GM12878 (cell line): ENCODE measurements at regions not wholly inside any gene's neighbourhood (a gene's known extent, or its start where the extent isn't known, plus 50 kb on each side); places are given as distances from the start of the nearest gene placed in this dataset.

ENCODE experiments used
- ATAC-seq: fragments of 200-7000 bp; cut with Tn5 transposase; 3 replicates; pipeline ENCODE4 v1.9.1; 2020; ENCODE audit warnings: mild to moderate bottlenecking, moderate library complexity
- BruUV-seq: library from RNA; stranded (reverse); fragments of 400-500 nt; replicated peaks from 2 replicates; lab custom pipeline; 2021; lab: Mats Ljungman, UMichigan
- CTCF ChIA-PET: fragments of 300-600 bp; sonication (Branson Sonifier 250); formaldehyde crosslinking; extraction: SDS; loops from one replicate; lab custom pipeline; 2021; ENCODE audit warnings: inconsistent platforms; lab: Yijun Ruan, JAX
- POLR2A ChIA-PET: fragments of 350-600 bp; formaldehyde crosslinking; extraction: SDS; loops from one replicate; lab custom pipeline; 2021; ENCODE audit warnings: inconsistent platforms; lab: Charles Lee
- RAD21 ChIA-PET: fragments of 300-600 bp; sonication (Branson Sonifier 250); formaldehyde crosslinking; loops from one replicate; lab custom pipeline; 2023; ENCODE audit warnings: antibody characterized with exemption; ENCODE audit not compliant: unreplicated experiment; lab: Charles Lee
- SMC1A ChIA-PET: fragments of 300-600 bp; sonication (Branson Sonifier 250); formaldehyde crosslinking; loops from one replicate; lab custom pipeline; 2023; ENCODE audit not compliant: unreplicated experiment, uncharacterized antibody; lab: Charles Lee
- DNase-seq: peaks from one replicate; pipeline ENCODE4 v3.0.0-alpha.2; 2011; ENCODE audit warnings: low read depth, low spot score
- FAIRE-seq: peaks from 3 replicates; lab custom pipeline; 2011; peaks lifted over from hg19 to GRCh38; lab: Jason Lieb, UNC
- H2AFZ ChIP-seq: 2 replicates; pipeline ENCODE4 v1.6.0; 2011; ENCODE audit warnings: low read depth, low read length, control low read depth; ENCODE audit not compliant: control insufficient read depth
- H3K27ac ChIP-seq: 2 replicates; pipeline ENCODE4 v1.5.1; 2011; ENCODE audit warnings: control low read depth; ENCODE audit not compliant: control insufficient read depth, insufficient read depth
- H3K27me3 ChIP-seq, 2 experiments: replicated peaks in 1 of 2; 2 replicates each; pipeline versions ENCODE4 v1.6.0 to v1.6.1; 2011; ENCODE audit warnings: low read length in 1 of 2; ENCODE audit not compliant: control insufficient read depth in 2 of 2, insufficient read depth in 2 of 2
- H3K36me3 ChIP-seq, 2 experiments: 2 replicates each; pipeline ENCODE4 v1.5.1; 2011; ENCODE audit warnings: low read length in 1 of 2; ENCODE audit not compliant: control insufficient read depth in 2 of 2, insufficient read depth in 2 of 2
- H3K4me1 ChIP-seq: 2 replicates; pipeline ENCODE4 v1.6.1; 2011; ENCODE audit warnings: mild to moderate bottlenecking, low read length, moderate library complexity, mixed read lengths; ENCODE audit not compliant: control insufficient read depth, insufficient read depth
- H3K4me2 ChIP-seq: 2 replicates; pipeline ENCODE4 v1.6.0; 2011; ENCODE audit warnings: control low read depth; ENCODE audit not compliant: control insufficient read depth, insufficient read depth
- H3K4me3 ChIP-seq: fragments of 200-600 bp; sonication (generic); 2 replicates; pipeline ENCODE4 v1.5.1; 2016
- H3K79me2 ChIP-seq: 2 replicates; pipeline ENCODE4 v1.6.0; 2011; ENCODE audit warnings: low read length; ENCODE audit not compliant: control insufficient read depth, insufficient read depth
- H3K9ac ChIP-seq: 2 replicates; pipeline ENCODE4 v1.8.0; 2011; ENCODE audit warnings: low read length, control low read depth, mixed read lengths; ENCODE audit not compliant: control insufficient read depth, insufficient read depth
- H3K9me3 ChIP-seq: replicated peaks from 3 replicates; pipeline ENCODE4 v1.5.1; 2011; ENCODE audit warnings: mild to moderate bottlenecking, low read length; ENCODE audit not compliant: control insufficient read depth, insufficient read depth
- H4K20me1 ChIP-seq: 2 replicates; pipeline ENCODE4 v1.6.0; 2011; ENCODE audit not compliant: control insufficient read depth, insufficient read depth
- FOS ChIP-seq: IDR thresholded peaks from 3 replicates; pipeline ENCODE4 v1.6.1; 2011; ENCODE audit warnings: borderline replicate concordance; ENCODE audit not compliant: insufficient read length; ENCODE audit errors: extremely low read depth
- PBX3 ChIP-seq: IDR thresholded peaks from 2 replicates; pipeline ENCODE4 v1.6.1; 2011; ENCODE audit warnings: mild to moderate bottlenecking, low read depth, low read length, moderate library complexity; ENCODE audit not compliant: insufficient replicate concordance
- POLR2AphosphoS5 ChIP-seq: IDR thresholded peaks from 2 replicates; pipeline ENCODE4 v1.6.1; 2011; ENCODE audit warnings: mild to moderate bottlenecking, low read length, inconsistent platforms
- SREBF2 ChIP-seq: IDR thresholded peaks from 2 replicates; pipeline ENCODE4 v1.6.1; 2012; ENCODE audit warnings: mild to moderate bottlenecking, low read length
- WGBS: methylation state at CpG from one replicate; pipeline ENCODE4 v1.1.6; 2016; ENCODE audit warnings: low lambda C conversion rate; ENCODE audit not compliant: insufficient replicate concordance, insufficient coverage; ENCODE audit errors: missing lambda C conversion rate; 5-methylcytosine and 5-hydroxymethylcytosine counted together
- in situ Hi-C: fragments of 300-500 bp; cut with MboI; formaldehyde crosslinking; loops from 9 replicates; pipeline ENCODE4 v1.14.3; 2018; ENCODE audit warnings: mixed read lengths
- intact Hi-C: fragments of 100-400 bp; cut with micrococcal nuclease; formaldehyde crosslinking; loops from one replicate; pipeline ENCODE4 v1.14.2; 2022; ENCODE audit not compliant: unreplicated experiment
- TF ChIP-seq, protein P1 (sequence below): IDR thresholded peaks from 2 replicates; pipeline ENCODE4 v1.6.1; 2012; ENCODE audit warnings: improper control_type of control experiment, low read depth, low read length; ENCODE audit not compliant: insufficient replicate concordance
- TF ChIP-seq, protein P2 (sequence below): IDR thresholded peaks from 2 replicates; pipeline ENCODE4 v1.6.1; 2012; ENCODE audit warnings: mild to moderate bottlenecking, low read depth, low read length
- TF ChIP-seq, protein P3 (sequence below): IDR thresholded peaks from 2 replicates; pipeline ENCODE4 v1.6.1; 2012; ENCODE audit warnings: low read depth, low read length, improper control_type of control experiment
- TF ChIP-seq, protein P4 (sequence below): fragments of 150-350 bp; IDR thresholded peaks from 2 replicates; pipeline ENCODE4 v1.6.1; 2016; ENCODE audit warnings: low read depth, low read length

DNA sequence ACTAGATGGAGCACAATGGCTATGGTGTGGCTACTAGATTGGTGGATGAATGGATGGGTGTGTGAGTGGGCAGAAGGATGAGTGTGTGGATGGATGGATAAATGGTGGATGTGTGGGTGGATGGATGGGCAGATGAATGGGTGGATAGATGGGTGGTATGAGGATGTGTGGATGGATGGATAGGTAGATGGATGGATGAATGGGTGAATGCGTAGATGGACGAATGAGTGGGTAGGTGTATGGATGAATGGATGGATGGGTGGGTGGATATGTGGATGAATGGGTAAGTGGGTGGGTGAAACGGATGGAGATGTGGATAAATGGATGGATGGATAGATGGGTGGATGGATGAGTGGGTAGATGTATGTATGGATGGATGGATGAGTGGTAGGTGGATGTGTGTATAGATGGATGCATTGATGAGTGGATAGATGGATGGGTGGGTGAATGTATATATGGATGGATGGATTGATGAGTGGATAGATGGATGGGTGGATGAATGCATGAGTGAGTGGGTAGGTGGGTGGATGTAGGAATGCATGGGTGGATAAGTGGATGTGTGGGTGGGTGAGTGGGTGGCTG is 114.2 kb downstream of the TEX29 start:
- no peak for DNase-seq
- ChIA-PET POLR2A (no interaction called here), RAD21 (no interaction called here), CTCF (no interaction called here), SMC1A (no interaction called here)
- no peak for ATAC-seq
- FAIRE-seq, result no peak
- BruUV-seq, result no TSS peak
- in situ Hi-C loops (no loop called here), intact Hi-C loops (no loop called here)
- Histone ChIP-seq H3K27me3 (no peaks in the 10 kb centered on the region), H3K27ac (no peak overlapping the region), H2AFZ (no peak overlapping the region), H4K20me1 (no peaks in the 10 kb centered on the region), H3K4me1 (no peaks in the 10 kb centered on the region), H3K9me3 (no peaks in the 10 kb centered on the region), H3K9ac (no peak overlapping the region), H3K79me2 (no peaks in the 10 kb centered on the region), H3K4me3 (no peak overlapping the region), H3K4me2 (no peak overlapping the region), H3K36me3 (no peaks in the 10 kb centered on the region)
- WGBS, result 26% methylated on average over 3 of the region's 3 CpGs
- TF ChIP-seq, protein P1, sequence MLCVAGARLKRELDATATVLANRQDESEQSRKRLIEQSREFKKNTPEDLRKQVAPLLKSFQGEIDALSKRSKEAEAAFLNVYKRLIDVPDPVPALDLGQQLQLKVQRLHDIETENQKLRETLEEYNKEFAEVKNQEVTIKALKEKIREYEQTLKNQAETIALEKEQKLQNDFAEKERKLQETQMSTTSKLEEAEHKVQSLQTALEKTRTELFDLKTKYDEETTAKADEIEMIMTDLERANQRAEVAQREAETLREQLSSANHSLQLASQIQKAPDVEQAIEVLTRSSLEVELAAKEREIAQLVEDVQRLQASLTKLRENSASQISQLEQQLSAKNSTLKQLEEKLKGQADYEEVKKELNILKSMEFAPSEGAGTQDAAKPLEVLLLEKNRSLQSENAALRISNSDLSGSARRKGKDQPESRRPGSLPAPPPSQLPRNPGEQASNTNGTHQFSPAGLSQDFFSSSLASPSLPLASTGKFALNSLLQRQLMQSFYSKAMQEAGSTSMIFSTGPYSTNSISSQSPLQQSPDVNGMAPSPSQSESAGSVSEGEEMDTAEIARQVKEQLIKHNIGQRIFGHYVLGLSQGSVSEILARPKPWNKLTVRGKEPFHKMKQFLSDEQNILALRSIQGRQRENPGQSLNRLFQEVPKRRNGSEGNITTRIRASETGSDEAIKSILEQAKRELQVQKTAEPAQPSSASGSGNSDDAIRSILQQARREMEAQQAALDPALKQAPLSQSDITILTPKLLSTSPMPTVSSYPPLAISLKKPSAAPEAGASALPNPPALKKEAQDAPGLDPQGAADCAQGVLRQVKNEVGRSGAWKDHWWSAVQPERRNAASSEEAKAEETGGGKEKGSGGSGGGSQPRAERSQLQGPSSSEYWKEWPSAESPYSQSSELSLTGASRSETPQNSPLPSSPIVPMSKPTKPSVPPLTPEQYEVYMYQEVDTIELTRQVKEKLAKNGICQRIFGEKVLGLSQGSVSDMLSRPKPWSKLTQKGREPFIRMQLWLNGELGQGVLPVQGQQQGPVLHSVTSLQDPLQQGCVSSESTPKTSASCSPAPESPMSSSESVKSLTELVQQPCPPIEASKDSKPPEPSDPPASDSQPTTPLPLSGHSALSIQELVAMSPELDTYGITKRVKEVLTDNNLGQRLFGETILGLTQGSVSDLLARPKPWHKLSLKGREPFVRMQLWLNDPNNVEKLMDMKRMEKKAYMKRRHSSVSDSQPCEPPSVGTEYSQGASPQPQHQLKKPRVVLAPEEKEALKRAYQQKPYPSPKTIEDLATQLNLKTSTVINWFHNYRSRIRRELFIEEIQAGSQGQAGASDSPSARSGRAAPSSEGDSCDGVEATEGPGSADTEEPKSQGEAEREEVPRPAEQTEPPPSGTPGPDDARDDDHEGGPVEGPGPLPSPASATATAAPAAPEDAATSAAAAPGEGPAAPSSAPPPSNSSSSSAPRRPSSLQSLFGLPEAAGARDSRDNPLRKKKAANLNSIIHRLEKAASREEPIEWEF, result no peak
- TF ChIP-seq SREBF2, result no peak
- TF ChIP-seq, protein P2, sequence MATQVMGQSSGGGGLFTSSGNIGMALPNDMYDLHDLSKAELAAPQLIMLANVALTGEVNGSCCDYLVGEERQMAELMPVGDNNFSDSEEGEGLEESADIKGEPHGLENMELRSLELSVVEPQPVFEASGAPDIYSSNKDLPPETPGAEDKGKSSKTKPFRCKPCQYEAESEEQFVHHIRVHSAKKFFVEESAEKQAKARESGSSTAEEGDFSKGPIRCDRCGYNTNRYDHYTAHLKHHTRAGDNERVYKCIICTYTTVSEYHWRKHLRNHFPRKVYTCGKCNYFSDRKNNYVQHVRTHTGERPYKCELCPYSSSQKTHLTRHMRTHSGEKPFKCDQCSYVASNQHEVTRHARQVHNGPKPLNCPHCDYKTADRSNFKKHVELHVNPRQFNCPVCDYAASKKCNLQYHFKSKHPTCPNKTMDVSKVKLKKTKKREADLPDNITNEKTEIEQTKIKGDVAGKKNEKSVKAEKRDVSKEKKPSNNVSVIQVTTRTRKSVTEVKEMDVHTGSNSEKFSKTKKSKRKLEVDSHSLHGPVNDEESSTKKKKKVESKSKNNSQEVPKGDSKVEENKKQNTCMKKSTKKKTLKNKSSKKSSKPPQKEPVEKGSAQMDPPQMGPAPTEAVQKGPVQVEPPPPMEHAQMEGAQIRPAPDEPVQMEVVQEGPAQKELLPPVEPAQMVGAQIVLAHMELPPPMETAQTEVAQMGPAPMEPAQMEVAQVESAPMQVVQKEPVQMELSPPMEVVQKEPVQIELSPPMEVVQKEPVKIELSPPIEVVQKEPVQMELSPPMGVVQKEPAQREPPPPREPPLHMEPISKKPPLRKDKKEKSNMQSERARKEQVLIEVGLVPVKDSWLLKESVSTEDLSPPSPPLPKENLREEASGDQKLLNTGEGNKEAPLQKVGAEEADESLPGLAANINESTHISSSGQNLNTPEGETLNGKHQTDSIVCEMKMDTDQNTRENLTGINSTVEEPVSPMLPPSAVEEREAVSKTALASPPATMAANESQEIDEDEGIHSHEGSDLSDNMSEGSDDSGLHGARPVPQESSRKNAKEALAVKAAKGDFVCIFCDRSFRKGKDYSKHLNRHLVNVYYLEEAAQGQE, result no peak
- TF ChIP-seq PBX3, result no peak
- TF ChIP-seq, protein P3, sequence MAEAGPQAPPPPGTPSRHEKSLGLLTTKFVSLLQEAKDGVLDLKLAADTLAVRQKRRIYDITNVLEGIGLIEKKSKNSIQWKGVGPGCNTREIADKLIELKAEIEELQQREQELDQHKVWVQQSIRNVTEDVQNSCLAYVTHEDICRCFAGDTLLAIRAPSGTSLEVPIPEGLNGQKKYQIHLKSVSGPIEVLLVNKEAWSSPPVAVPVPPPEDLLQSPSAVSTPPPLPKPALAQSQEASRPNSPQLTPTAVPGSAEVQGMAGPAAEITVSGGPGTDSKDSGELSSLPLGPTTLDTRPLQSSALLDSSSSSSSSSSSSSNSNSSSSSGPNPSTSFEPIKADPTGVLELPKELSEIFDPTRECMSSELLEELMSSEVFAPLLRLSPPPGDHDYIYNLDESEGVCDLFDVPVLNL, result no peak
- TF ChIP-seq, protein P4, sequence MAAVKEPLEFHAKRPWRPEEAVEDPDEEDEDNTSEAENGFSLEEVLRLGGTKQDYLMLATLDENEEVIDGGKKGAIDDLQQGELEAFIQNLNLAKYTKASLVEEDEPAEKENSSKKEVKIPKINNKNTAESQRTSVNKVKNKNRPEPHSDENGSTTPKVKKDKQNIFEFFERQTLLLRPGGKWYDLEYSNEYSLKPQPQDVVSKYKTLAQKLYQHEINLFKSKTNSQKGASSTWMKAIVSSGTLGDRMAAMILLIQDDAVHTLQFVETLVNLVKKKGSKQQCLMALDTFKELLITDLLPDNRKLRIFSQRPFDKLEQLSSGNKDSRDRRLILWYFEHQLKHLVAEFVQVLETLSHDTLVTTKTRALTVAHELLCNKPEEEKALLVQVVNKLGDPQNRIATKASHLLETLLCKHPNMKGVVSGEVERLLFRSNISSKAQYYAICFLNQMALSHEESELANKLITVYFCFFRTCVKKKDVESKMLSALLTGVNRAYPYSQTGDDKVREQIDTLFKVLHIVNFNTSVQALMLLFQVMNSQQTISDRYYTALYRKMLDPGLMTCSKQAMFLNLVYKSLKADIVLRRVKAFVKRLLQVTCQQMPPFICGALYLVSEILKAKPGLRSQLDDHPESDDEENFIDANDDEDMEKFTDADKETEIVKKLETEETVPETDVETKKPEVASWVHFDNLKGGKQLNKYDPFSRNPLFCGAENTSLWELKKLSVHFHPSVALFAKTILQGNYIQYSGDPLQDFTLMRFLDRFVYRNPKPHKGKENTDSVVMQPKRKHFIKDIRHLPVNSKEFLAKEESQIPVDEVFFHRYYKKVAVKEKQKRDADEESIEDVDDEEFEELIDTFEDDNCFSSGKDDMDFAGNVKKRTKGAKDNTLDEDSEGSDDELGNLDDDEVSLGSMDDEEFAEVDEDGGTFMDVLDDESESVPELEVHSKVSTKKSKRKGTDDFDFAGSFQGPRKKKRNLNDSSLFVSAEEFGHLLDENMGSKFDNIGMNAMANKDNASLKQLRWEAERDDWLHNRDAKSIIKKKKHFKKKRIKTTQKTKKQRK, result no peak
- no peak for TF ChIP-seq POLR2AphosphoS5
- TF ChIP-seq FOS, result no peak
